ENCODE measurements at regions not wholly inside any gene's neighbourhood (a gene's known extent, or its start where the extent isn't known, plus 50 kb on each side); places are given as distances from the start of the nearest gene placed in this dataset.

- H3K27me3 ChIP-seq (ENCODE audit: low read depth): peaks cover 12% of the 10 kb centered on the region
- peaks cover 11% of the 10 kb centered on the region for H3K4me1 ChIP-seq
- TF ChIP-seq CTCF (IDR thresholded peaks at IDR 0.05; ENCODE audit: borderline replicate concordance): no peak
- H3K9me3 ChIP-seq (replicated peaks): no peaks in the 10 kb centered on the region
- H3K36me3 ChIP-seq: no peaks in the 10 kb centered on the region
- intact Hi-C loops (cut with micrococcal nuclease): no loop called here
- H3K4me3 ChIP-seq: no peak overlapping the region
- H3K27ac ChIP-seq (replicated peaks): no peak overlapping the region
- DNase-seq: peak; percentile 55
Measured at GRCh38 chr19:30070968-30071632, 129.1 kb downstream of the URI1 start.

- peaks cover 11% of the 10 kb centered on the region for H3K4me1 ChIP-seq
- H3K4me3 ChIP-seq: no peak overlapping the region
- intact Hi-C loops (cut with micrococcal nuclease): no loop called here
- no peaks in the 10 kb centered on the region for H3K36me3 ChIP-seq
- no peak for DNase-seq
- H3K27ac ChIP-seq (replicated peaks): no peak overlapping the region
- peaks cover 18% of the 10 kb centered on the region for H3K27me3 ChIP-seq (ENCODE audit: low read depth)
- no peaks in the 10 kb centered on the region for H3K9me3 ChIP-seq (replicated peaks)
- no peak for TF ChIP-seq CTCF (IDR thresholded peaks at IDR 0.05; ENCODE audit: borderline replicate concordance)
Measured at GRCh38 chr19:30071871-30072270, 129.8 kb downstream of the URI1 start.

- Histone ChIP-seq H3K4me3 (no peak overlapping the region), H3K27me3 (ENCODE audit: low read depth) (peaks cover 33% of the 10 kb centered on the region), H3K4me1 (peaks cover 11% of the 10 kb centered on the region), H3K36me3 (no peaks in the 10 kb centered on the region), H3K9me3 (replicated peaks) (no peaks in the 10 kb centered on the region), H3K27ac (replicated peaks) (no peak overlapping the region)
- intact Hi-C loops (cut with micrococcal nuclease): no loop called here
- DNase-seq: no peak
- no peak for TF ChIP-seq CTCF (IDR thresholded peaks at IDR 0.05; ENCODE audit: borderline replicate concordance)
Measured at GRCh38 chr19:30073152-30074000, 131.3 kb downstream of the URI1 start.

- Histone ChIP-seq H3K36me3 (no peaks in the 10 kb centered on the region), H3K4me3 (no peak overlapping the region), H3K27me3 (ENCODE audit: low read depth) (peaks cover 40% of the 10 kb centered on the region), H3K9me3 (replicated peaks) (no peaks in the 10 kb centered on the region), H3K27ac (replicated peaks) (no peak overlapping the region), H3K4me1 (peaks cover 11% of the 10 kb centered on the region)
- intact Hi-C loops (cut with micrococcal nuclease): no loop called here
- no peak for TF ChIP-seq CTCF (IDR thresholded peaks at IDR 0.05; ENCODE audit: borderline replicate concordance)
- DNase-seq: no peak
Measured at GRCh38 chr19:30074096-30074495, 132.1 kb downstream of the URI1 start.

GRCh38 chr19:30074741-30075715 lies 133.0 kb downstream of the URI1 start:
- no peak for DNase-seq
- intact Hi-C loops (cut with micrococcal nuclease): no loop called here
- H3K4me3 ChIP-seq: no peak overlapping the region

More at GRCh38 chr19:30074741-30075715, 133.0 kb downstream of the URI1 start:
- peaks cover 40% of the 10 kb centered on the region for H3K27me3 ChIP-seq (ENCODE audit: low read depth)
- no peak for TF ChIP-seq CTCF (IDR thresholded peaks at IDR 0.05; ENCODE audit: borderline replicate concordance)
- no peak overlapping the region for H3K27ac ChIP-seq (replicated peaks)
- peaks cover 11% of the 10 kb centered on the region for H3K4me1 ChIP-seq
- H3K9me3 ChIP-seq (replicated peaks): no peaks in the 10 kb centered on the region
- no peaks in the 10 kb centered on the region for H3K36me3 ChIP-seq

All from left ventricle myocardium inferior (tissue), 1 donor.